HFF-Myc (cell line): ENCODE measurements at regions not wholly inside any gene's neighbourhood (a gene's known extent, or its start where the extent isn't known, plus 50 kb on each side); places are given as distances from the start of the nearest gene placed in this dataset.

Source experiments
- DNase-seq: peaks from one replicate; pipeline ENCODE4 v3.0.0-alpha.2; 2011; ENCODE audit warnings: low read depth; ENCODE audit errors: extremely low read depth
- H3K4me3 ChIP-seq: replicated peaks from 2 replicates; pipeline ENCODE4 v1.5.1; 2011; ENCODE audit warnings: low read depth, mild to moderate bottlenecking, control low read depth, low read length
- TF ChIP-seq, protein P1 (sequence below): IDR thresholded peaks from 2 replicates; pipeline ENCODE4 v1.5.1; 2012; ENCODE audit warnings: mild to moderate bottlenecking, low read depth, low read length, control low read depth; ENCODE audit errors: missing control alignments

GRCh38 chr10:60677531-60678129, 100.6 kb upstream of the CDK1 start:
- TF ChIP-seq, protein P1, sequence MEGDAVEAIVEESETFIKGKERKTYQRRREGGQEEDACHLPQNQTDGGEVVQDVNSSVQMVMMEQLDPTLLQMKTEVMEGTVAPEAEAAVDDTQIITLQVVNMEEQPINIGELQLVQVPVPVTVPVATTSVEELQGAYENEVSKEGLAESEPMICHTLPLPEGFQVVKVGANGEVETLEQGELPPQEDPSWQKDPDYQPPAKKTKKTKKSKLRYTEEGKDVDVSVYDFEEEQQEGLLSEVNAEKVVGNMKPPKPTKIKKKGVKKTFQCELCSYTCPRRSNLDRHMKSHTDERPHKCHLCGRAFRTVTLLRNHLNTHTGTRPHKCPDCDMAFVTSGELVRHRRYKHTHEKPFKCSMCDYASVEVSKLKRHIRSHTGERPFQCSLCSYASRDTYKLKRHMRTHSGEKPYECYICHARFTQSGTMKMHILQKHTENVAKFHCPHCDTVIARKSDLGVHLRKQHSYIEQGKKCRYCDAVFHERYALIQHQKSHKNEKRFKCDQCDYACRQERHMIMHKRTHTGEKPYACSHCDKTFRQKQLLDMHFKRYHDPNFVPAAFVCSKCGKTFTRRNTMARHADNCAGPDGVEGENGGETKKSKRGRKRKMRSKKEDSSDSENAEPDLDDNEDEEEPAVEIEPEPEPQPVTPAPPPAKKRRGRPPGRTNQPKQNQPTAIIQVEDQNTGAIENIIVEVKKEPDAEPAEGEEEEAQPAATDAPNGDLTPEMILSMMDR: no peak
- no peak overlapping the region for H3K4me3 ChIP-seq
- no peak for DNase-seq

DNA sequence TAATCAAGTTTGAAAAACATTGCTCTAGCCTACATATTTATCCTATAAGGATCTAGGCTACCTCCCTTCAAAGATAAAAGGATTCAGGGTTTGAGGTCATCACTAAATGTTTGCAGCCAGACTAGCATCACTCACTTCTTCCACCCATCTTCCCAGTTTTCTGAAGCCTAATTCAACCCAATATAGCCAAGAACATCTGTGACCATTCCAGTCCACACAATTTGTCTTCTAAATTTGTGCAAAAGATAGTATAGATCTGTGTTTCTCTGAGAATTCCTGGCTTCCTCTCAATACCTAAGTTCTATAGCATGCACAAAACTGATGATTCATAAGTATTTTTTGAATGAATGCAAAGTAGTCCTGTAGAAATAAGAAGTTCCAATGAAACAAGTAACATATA, 103.0 kb upstream of the CDK1 start:
- no peak for DNase-seq
- TF ChIP-seq, protein P1: no peak
- no peak overlapping the region for H3K4me3 ChIP-seq

DNA sequence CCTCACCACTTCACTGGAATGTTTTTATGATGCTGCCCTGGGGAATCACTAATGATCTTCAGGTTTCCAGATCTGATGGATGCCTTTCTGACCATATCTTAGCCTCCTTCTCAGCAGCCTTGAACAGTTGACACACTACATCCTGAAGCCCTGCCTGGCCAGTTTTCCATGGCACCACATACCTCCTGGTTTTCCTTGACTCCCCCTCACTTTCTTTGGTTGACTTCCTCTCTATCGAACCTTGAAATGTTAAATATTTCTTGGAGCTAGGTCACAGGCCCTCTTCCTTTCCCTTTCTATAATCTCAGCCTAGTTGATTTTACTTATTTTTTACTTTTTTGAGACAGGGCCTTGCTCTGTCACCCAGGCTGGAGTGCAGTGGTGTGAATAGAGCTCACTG, 108.8 kb upstream of the CDK1 start:
- TF ChIP-seq, protein P1: no peak
- no peak overlapping the region for H3K4me3 ChIP-seq
- DNase-seq: no peak

GRCh38 chr10:60666221-60666620, 112.1 kb upstream of the CDK1 start:
- H3K4me3 ChIP-seq: no peak overlapping the region
- TF ChIP-seq, protein P1: no peak
- DNase-seq: no peak

GRCh38 chr10:60664859-60665258, 113.4 kb upstream of the CDK1 start:
- TF ChIP-seq, protein P1: no peak
- DNase-seq: peak; percentile 12
- H3K4me3 ChIP-seq: no peak overlapping the region

DNA sequence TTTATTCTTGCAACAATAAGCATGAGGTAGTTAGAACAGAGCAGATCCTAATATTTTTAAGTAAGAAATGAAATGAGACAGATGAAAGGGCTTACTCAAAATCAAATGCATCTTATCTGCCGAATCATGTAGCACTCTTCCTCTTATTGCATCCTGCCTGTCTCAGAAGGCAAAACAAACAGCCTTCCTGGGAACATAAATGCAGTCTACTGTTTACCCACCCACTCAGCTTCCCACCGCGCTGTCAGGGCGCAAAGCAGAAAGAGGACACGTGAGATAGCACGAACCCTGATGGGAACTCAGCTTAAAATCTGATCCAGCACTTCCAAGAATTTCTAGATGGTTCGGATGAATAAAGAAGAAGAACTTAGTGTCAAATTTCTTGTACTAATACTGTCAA, 114.4 kb upstream of the CDK1 start:
- TF ChIP-seq, protein P1: no peak
- H3K4me3 ChIP-seq: no peak overlapping the region
- DNase-seq: no peak

GRCh38 chr10:60662917-60663614, 115.2 kb upstream of the CDK1 start:
- TF ChIP-seq, protein P1: no peak
- no peak overlapping the region for H3K4me3 ChIP-seq
- DNase-seq: no peak
